GM12874 (cell line): ENCODE measurements at regions not wholly inside any gene's neighbourhood (a gene's known extent, or its start where the extent isn't known, plus 50 kb on each side); places are given as distances from the start of the nearest gene placed in this dataset.

Experiments
- TF ChIP-seq, protein P1 (sequence below): IDR thresholded peaks from 2 replicates; pipeline ENCODE4 v1.5.1; 2011; ENCODE audit warnings: low read depth, mild to moderate bottlenecking, control low read depth, low read length, moderate library complexity; ENCODE audit not compliant: insufficient read depth

DNA sequence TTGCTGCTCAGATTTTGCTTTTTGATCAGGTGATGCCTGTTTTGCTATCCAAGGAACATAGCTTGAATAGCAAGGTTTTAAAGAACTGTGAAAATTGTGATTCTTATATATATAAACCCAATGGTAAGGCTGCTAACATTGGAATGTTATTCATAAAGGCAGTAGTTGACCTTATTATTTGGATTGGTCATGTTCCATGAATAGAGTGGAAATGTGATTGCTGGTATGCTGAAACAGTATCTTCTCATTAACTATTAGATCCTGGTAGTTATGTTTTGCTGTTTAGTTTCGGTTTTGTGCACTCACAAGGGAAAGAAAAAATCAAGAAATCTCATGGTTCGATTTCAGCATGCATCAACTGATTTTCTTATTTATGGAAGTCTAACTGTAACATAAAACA, 78.7 kb upstream of the NPHP3 start:
- TF ChIP-seq, protein P1, sequence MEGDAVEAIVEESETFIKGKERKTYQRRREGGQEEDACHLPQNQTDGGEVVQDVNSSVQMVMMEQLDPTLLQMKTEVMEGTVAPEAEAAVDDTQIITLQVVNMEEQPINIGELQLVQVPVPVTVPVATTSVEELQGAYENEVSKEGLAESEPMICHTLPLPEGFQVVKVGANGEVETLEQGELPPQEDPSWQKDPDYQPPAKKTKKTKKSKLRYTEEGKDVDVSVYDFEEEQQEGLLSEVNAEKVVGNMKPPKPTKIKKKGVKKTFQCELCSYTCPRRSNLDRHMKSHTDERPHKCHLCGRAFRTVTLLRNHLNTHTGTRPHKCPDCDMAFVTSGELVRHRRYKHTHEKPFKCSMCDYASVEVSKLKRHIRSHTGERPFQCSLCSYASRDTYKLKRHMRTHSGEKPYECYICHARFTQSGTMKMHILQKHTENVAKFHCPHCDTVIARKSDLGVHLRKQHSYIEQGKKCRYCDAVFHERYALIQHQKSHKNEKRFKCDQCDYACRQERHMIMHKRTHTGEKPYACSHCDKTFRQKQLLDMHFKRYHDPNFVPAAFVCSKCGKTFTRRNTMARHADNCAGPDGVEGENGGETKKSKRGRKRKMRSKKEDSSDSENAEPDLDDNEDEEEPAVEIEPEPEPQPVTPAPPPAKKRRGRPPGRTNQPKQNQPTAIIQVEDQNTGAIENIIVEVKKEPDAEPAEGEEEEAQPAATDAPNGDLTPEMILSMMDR: no peak

DNA sequence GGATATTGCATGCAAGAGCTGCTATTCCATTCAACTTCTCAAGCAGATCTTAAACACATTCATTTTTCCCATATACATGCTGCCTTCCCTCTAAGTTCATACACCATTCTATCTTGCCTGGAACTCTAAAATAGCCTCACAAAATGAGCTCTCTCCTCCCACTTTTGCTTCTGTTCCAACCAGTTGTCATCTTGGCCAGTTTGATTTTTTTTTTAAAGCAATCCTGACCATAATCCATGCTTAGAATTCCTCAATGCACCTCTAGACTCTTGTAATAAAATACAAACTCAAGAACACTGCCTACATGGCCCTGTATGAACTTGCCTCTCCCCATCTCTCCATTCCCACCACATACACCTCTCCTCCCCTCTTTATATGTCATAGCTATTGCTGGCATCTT, 68.6 kb upstream of the NPHP3 start:
- TF ChIP-seq, protein P1: no peak

DNA sequence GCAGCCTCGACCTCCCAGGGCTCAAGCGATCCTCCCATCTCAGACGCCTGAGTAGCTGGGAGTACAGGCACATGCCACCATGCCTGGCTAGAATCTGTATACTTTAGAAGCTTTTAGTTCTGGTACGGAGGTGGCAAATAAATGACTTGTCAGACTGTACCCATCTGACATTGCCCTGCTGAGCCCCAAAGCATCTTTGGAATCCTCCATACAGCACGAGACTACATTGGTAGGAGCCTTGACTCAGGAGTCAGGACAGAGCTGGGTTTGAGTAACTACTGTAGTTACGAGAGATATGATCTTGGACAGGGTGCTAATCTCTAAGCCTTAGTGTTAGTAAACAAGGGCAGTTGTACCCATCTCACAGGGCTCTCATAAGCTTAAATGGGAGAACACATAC, 67.8 kb upstream of the NPHP3 start:
- TF ChIP-seq, protein P1: no peak

DNA sequence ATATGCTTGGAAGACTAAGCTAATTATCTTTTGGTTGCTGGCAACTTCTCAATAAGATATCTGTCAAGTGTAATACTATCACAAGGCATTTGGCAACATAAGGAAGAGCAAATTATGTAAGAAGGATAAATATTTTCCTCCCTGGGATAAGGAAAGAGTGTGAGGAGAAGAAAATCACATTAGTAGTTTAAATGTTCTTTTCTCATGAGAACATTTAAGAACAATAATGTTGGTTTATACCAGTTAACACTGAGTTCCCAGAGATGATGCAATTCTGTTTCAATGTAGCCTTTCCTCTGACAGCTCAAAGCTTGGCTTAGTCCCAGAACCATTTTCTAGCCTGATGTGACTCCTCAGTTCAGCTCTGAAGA, 66.1 kb upstream of the NPHP3 start:
- TF ChIP-seq, protein P1: no peak

DNA sequence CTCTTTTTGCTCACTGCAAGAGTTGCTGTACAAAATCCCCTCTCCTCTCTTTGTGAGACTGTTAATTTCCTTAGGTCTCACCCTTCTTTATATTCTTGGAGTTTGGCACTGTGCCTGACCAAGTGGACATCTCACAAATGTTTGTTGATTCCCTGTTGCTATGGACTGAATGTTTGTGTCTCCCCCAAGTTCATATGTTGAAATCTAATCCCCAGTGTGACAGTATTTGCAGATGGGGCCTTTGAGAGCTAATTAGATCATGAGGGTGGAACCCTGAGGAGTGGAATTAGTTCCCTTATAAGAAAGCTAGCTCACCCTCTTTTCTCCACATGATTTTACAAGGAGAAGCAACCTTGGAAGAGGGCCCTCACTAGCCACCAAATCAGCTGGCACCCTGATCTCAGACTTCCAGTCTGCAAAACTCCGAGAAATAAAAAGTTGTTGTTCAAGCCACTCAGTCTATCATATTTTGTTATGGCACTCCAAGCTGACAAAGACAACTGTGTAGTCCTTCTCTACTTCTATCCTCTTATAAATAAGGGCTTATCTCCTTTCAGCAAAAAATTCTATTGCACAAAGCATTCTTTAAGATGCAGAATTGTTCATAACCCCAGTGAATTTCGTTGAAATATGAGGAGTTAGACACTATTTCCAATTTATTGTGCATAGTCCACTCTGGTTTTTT, 65.5 kb upstream of the NPHP3 start:
- TF ChIP-seq, protein P1: no peak

DNA sequence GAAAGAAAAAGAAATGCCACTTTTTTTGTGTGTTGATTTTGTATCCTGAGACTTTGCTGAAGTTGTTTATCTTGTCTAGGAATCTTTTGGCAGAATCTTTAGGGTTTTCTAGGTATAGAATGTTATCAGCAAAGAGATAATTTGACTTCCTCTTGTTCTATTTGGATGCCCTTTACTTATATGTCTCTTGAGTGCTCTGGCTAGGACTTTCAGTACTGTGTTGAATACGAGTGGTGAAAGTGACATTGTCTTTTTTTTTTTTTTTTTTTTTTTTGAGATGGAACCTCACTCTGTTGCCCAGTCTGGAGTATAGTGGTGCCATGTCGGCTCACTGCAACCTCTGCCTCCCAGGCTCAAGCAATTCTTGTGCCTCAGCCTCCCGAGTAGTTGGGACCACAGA, 64.7 kb upstream of the NPHP3 start:
- TF ChIP-seq, protein P1: no peak

DNA sequence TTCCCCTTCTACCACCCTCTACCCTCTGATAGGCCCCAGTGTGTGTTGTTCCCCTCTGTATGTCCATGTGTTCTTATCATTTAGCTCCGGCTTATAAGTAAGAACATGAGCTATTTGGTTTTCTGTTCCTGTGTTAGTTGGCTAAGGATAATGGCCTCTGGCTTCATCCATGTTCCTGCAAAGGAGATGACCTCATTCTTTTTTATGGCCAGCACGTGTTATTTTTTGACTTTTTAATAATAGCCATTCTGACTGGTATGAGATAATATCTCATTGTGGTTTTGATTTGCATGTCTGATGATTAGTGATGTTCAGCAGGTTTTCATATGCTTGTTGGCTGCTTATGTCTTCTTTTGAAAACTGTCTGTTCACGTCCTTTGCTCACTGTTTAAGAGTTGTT, 63.1 kb upstream of the NPHP3 start:
- TF ChIP-seq, protein P1: no peak
